WTC11 (cell line): ENCODE measurements at regions not wholly inside any gene's neighbourhood (a gene's known extent, or its start where the extent isn't known, plus 50 kb on each side); places are given as distances from the start of the nearest gene placed in this dataset.

Experiments
- ETV6 ChIP-seq: sonication (generic); formaldehyde crosslinking; IDR thresholded peaks from 2 replicates; pipeline ENCODE4 v1.8.1; 2022; ENCODE audit warnings: mild to moderate bottlenecking, missing genetic modification reagents
- SP1 ChIP-seq: sonication (generic); formaldehyde crosslinking; conservative IDR thresholded peaks from 2 replicates; pipeline ENCODE4 v1.8.1; 2022; ENCODE audit warnings: missing genetic modification reagents
- TF ChIP-seq, protein P1 (sequence below): sonication (generic); formaldehyde crosslinking; IDR thresholded peaks from 2 replicates; pipeline ENCODE4 v1.8.1; 2023; ENCODE audit warnings: mild to moderate bottlenecking, missing genetic modification reagents
- TF ChIP-seq, protein P2 (sequence below): fragments of 200-600 bp; IDR thresholded peaks from 2 replicates; pipeline ENCODE4 v1.8.0; 2022; ENCODE audit warnings: antibody characterized with exemption
- TF ChIP-seq, protein P3 (sequence below): fragments of 250-450 bp; sonication (Bioruptor Pico); conservative IDR thresholded peaks from 2 replicates; pipeline ENCODE4 v1.9.0; 2021; ENCODE audit warnings: mild to moderate bottlenecking

DNA sequence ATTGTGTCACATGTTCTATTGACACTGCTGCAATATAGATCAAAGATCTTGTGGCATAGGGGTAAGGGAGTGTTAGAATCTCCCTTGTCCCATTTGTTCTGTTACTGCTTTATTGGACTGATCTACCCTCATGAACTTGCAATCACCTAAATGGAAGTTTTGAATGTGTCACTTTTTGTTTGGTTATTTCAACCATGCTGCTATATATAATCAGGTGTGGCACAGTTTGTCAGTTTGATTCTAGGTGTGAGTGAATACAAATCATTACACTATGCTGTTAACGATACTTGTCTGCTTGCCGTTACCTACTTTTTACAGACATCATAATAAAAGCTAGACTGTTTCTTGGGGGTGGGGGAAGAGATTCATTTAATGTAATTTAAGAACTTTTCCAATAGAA, 82.6 kb downstream of the MAB21L3 start:
- TF ChIP-seq, protein P1, sequence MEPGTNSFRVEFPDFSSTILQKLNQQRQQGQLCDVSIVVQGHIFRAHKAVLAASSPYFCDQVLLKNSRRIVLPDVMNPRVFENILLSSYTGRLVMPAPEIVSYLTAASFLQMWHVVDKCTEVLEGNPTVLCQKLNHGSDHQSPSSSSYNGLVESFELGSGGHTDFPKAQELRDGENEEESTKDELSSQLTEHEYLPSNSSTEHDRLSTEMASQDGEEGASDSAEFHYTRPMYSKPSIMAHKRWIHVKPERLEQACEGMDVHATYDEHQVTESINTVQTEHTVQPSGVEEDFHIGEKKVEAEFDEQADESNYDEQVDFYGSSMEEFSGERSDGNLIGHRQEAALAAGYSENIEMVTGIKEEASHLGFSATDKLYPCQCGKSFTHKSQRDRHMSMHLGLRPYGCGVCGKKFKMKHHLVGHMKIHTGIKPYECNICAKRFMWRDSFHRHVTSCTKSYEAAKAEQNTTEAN (CRISPR knock-in tag), result no peak
- TF ChIP-seq SP1, result no peak
- no peak for TF ChIP-seq ETV6 (CRISPR knock-in tag)
- TF ChIP-seq, protein P2, sequence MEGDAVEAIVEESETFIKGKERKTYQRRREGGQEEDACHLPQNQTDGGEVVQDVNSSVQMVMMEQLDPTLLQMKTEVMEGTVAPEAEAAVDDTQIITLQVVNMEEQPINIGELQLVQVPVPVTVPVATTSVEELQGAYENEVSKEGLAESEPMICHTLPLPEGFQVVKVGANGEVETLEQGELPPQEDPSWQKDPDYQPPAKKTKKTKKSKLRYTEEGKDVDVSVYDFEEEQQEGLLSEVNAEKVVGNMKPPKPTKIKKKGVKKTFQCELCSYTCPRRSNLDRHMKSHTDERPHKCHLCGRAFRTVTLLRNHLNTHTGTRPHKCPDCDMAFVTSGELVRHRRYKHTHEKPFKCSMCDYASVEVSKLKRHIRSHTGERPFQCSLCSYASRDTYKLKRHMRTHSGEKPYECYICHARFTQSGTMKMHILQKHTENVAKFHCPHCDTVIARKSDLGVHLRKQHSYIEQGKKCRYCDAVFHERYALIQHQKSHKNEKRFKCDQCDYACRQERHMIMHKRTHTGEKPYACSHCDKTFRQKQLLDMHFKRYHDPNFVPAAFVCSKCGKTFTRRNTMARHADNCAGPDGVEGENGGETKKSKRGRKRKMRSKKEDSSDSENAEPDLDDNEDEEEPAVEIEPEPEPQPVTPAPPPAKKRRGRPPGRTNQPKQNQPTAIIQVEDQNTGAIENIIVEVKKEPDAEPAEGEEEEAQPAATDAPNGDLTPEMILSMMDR, result no peak
- TF ChIP-seq, protein P3, sequence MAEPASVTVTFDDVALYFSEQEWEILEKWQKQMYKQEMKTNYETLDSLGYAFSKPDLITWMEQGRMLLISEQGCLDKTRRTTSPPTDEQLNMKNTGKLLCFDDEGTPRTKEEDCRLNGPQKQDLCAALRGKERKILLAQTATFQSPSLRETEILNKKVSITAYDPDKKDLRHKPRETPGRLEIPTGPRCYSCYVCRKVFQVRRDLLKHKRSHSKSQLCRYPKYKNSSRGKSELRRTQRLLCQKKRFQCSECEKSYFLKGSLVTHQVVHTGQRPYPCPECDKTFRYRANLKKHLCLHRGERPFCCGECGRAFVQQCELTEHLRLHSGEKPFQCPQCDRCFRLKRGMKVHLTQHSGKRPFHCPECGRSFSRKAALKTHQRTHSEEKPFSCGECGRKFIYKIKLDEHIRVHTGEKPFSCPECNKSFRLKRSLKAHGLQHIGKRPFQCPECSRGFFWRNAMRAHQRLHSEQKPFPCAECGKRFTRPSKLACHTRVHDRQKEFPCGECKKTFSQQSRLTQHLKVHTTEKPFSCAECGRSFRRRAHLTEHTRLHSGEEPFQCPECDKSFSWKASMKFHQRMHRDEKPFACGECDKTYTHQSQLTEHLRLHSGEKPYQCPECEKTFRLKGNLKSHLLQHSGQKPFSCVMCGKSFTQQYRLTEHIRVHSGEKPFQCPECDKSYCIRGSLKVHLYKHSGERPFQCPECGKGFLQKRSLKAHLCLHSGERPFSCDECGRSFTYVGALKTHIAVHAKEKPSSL (CRISPR knock-in tag), result no peak
